Rectal smooth muscle tissue (tissue), 1 donor: ENCODE measurements at regions not wholly inside any gene's neighbourhood (a gene's known extent, or its start where the extent isn't known, plus 50 kb on each side); places are given as distances from the start of the nearest gene placed in this dataset.

Experiments
- H3K27ac ChIP-seq: one replicate; pipeline ENCODE4 v1.7.0; 2013; ENCODE audit warnings: low read depth, low read length, inconsistent platforms
- H3K27me3 ChIP-seq: one replicate; pipeline ENCODE4 v1.7.0; 2013; ENCODE audit warnings: low read length; ENCODE audit not compliant: control insufficient read depth, insufficient read depth
- H3K36me3 ChIP-seq: one replicate; pipeline ENCODE4 v1.7.0; 2013; ENCODE audit warnings: low read length; ENCODE audit not compliant: control insufficient read depth, insufficient read depth
- H3K4me1 ChIP-seq: one replicate; pipeline ENCODE4 v1.7.0; 2013; ENCODE audit warnings: low read length; ENCODE audit not compliant: control insufficient read depth, insufficient read depth
- H3K4me3 ChIP-seq: one replicate; pipeline ENCODE4 v1.7.0; 2013; ENCODE audit warnings: low read length
- H3K9ac ChIP-seq: one replicate; pipeline ENCODE4 v1.7.0; 2013; ENCODE audit warnings: low read length

- Histone ChIP-seq H3K27me3 (no peaks in the 10 kb centered on the region), H3K36me3 (no peaks in the 10 kb centered on the region), H3K9ac (no peak overlapping the region), H3K4me3 (no peak overlapping the region), H3K4me1 (no peaks in the 10 kb centered on the region), H3K27ac (no peak overlapping the region)
Observed at GRCh38 chr1:184919892-184920291, 54.4 kb downstream of the NIBAN1 start.

- Histone ChIP-seq H3K27me3 (no peaks in the 10 kb centered on the region), H3K4me1 (peaks cover 3% of the 10 kb centered on the region), H3K27ac (no peak overlapping the region), H3K9ac (no peak overlapping the region), H3K36me3 (no peaks in the 10 kb centered on the region), H3K4me3 (no peak overlapping the region)
Observed at GRCh38 chr1:184915463-184916090, 58.7 kb downstream of the NIBAN1 start.

GRCh38 chr1:184914149-184914548 lies 60.2 kb downstream of the NIBAN1 start:
- no peak overlapping the region for H3K4me3 ChIP-seq
- peaks cover 3% of the 10 kb centered on the region for H3K4me1 ChIP-seq
- H3K36me3 ChIP-seq, result no peaks in the 10 kb centered on the region
- H3K27ac ChIP-seq, result peak overlapping the region; percentile 2
- no peak overlapping the region for H3K9ac ChIP-seq
- no peaks in the 10 kb centered on the region for H3K27me3 ChIP-seq

GRCh38 chr1:184912392-184912791 lies 61.9 kb downstream of the NIBAN1 start:
- Histone ChIP-seq H3K4me1 (peaks cover 7% of the 10 kb centered on the region), H3K4me3 (no peak overlapping the region)

GRCh38 chr1:184911830-184912229 lies 62.5 kb downstream of the NIBAN1 start:
- H3K4me1 ChIP-seq, result peaks cover 9% of the 10 kb centered on the region
- no peak overlapping the region for H3K4me3 ChIP-seq
- no peaks in the 10 kb centered on the region for H3K36me3 ChIP-seq
- H3K9ac ChIP-seq, result no peak overlapping the region
- H3K27ac ChIP-seq, result no peak overlapping the region
- no peaks in the 10 kb centered on the region for H3K27me3 ChIP-seq

More at GRCh38 chr1:184912392-184912791, 61.9 kb downstream of the NIBAN1 start:
- no peaks in the 10 kb centered on the region for H3K27me3 ChIP-seq
- H3K9ac ChIP-seq, result no peak overlapping the region
- no peak overlapping the region for H3K27ac ChIP-seq
- H3K36me3 ChIP-seq, result no peaks in the 10 kb centered on the region

GRCh38 chr1:184911103-184911745 lies 63.1 kb downstream of the NIBAN1 start:
- H3K9ac ChIP-seq, result no peak overlapping the region
- no peak overlapping the region for H3K27ac ChIP-seq
- H3K4me3 ChIP-seq, result no peak overlapping the region
- no peaks in the 10 kb centered on the region for H3K36me3 ChIP-seq
- H3K27me3 ChIP-seq, result no peaks in the 10 kb centered on the region
- peaks cover 11% of the 10 kb centered on the region for H3K4me1 ChIP-seq

GRCh38 chr1:184910691-184911091 lies 63.6 kb downstream of the NIBAN1 start:
- Histone ChIP-seq H3K4me3 (no peak overlapping the region), H3K27ac (peak overlapping the region; percentile 34), H3K27me3 (no peaks in the 10 kb centered on the region), H3K4me1 (peaks cover 11% of the 10 kb centered on the region), H3K9ac (no peak overlapping the region), H3K36me3 (no peaks in the 10 kb centered on the region)

- Histone ChIP-seq H3K4me3 (no peak overlapping the region), H3K9ac (no peak overlapping the region), H3K27me3 (no peaks in the 10 kb centered on the region), H3K36me3 (no peaks in the 10 kb centered on the region), H3K27ac (no peak overlapping the region), H3K4me1 (peaks cover 11% of the 10 kb centered on the region)
Observed at GRCh38 chr1:184910005-184910404, 64.3 kb downstream of the NIBAN1 start.

- Histone ChIP-seq H3K9ac (no peak overlapping the region), H3K36me3 (no peaks in the 10 kb centered on the region), H3K4me3 (no peak overlapping the region), H3K4me1 (peaks cover 11% of the 10 kb centered on the region), H3K27ac (no peak overlapping the region), H3K27me3 (no peaks in the 10 kb centered on the region)
Observed at GRCh38 chr1:184909019-184909418, 65.3 kb downstream of the NIBAN1 start.

- Histone ChIP-seq H3K4me1 (peaks cover 8% of the 10 kb centered on the region), H3K27me3 (no peaks in the 10 kb centered on the region), H3K27ac (no peak overlapping the region), H3K4me3 (no peak overlapping the region), H3K9ac (no peak overlapping the region), H3K36me3 (no peaks in the 10 kb centered on the region)
Observed at GRCh38 chr1:184908506-184908905, 65.8 kb downstream of the NIBAN1 start.

GRCh38 chr1:184907500-184907899 lies 66.8 kb downstream of the NIBAN1 start:
- H3K9ac ChIP-seq, result no peak overlapping the region
- H3K36me3 ChIP-seq, result no peaks in the 10 kb centered on the region
- no peak overlapping the region for H3K4me3 ChIP-seq
- H3K4me1 ChIP-seq, result peaks cover 16% of the 10 kb centered on the region
- H3K27me3 ChIP-seq, result no peaks in the 10 kb centered on the region
- H3K27ac ChIP-seq, result no peak overlapping the region

GRCh38 chr1:184906761-184907160 lies 67.5 kb downstream of the NIBAN1 start:
- Histone ChIP-seq H3K4me3 (no peak overlapping the region), H3K4me1 (peaks cover 21% of the 10 kb centered on the region), H3K36me3 (no peaks in the 10 kb centered on the region), H3K27ac (no peak overlapping the region), H3K9ac (no peak overlapping the region), H3K27me3 (no peaks in the 10 kb centered on the region)
